ENCODE measurements at regions not wholly inside any gene's neighbourhood (a gene's known extent, or its start where the extent isn't known, plus 50 kb on each side); places are given as distances from the start of the nearest gene placed in this dataset.

GRCh38 chr13:58048670-58049069 lies 417.1 kb downstream of the PCDH17 start:
- DNase-seq (ENCODE audit: low spot score), result no peak

- DNase-seq (ENCODE audit: low spot score), result no peak
Observed at GRCh38 chr13:58051396-58051795, 419.9 kb downstream of the PCDH17 start.

GRCh38 chr13:58051807-58052375 lies 420.3 kb downstream of the PCDH17 start:
- DNase-seq (ENCODE audit: low spot score), result no peak

GRCh38 chr13:58056426-58056825 lies 424.9 kb downstream of the PCDH17 start:
- DNase-seq (ENCODE audit: low spot score), result peak; percentile 59

GRCh38 chr13:58059624-58060023 lies 428.1 kb downstream of the PCDH17 start:
- no peak for DNase-seq (ENCODE audit: low spot score)

- DNase-seq (ENCODE audit: low spot score), result no peak
Observed at GRCh38 chr13:58080806-58081205, 449.3 kb downstream of the PCDH17 start.

GRCh38 chr13:58081301-58081820 lies 449.8 kb downstream of the PCDH17 start:
- DNase-seq (ENCODE audit: low spot score), result no peak

GRCh38 chr13:58083064-58083463 lies 451.5 kb downstream of the PCDH17 start:
- no peak for DNase-seq (ENCODE audit: low spot score)

GRCh38 chr13:58085274-58085673 lies 453.7 kb downstream of the PCDH17 start:
- DNase-seq (ENCODE audit: low spot score), result no peak

GRCh38 chr13:58085819-58086218 lies 454.3 kb downstream of the PCDH17 start:
- no peak for DNase-seq (ENCODE audit: low spot score)

GRCh38 chr13:58087566-58087965 lies 456.0 kb downstream of the PCDH17 start:
- DNase-seq (ENCODE audit: low spot score), result peak; percentile 29

GRCh38 chr13:58093394-58093793 lies 461.9 kb downstream of the PCDH17 start:
- no peak for DNase-seq (ENCODE audit: low spot score)

- no peak for DNase-seq (ENCODE audit: low spot score)
Observed at GRCh38 chr13:58097831-58098230, 466.3 kb downstream of the PCDH17 start.

GRCh38 chr13:58119351-58119750 lies 487.8 kb downstream of the PCDH17 start:
- DNase-seq (ENCODE audit: low spot score), result no peak

GRCh38 chr13:58119804-58120203 lies 488.3 kb downstream of the PCDH17 start:
- DNase-seq (ENCODE audit: low spot score), result no peak

GRCh38 chr13:58126496-58126895 lies 495.0 kb downstream of the PCDH17 start:
- DNase-seq (ENCODE audit: low spot score), result no peak

- no peak for DNase-seq (ENCODE audit: low spot score)
Observed at GRCh38 chr13:58134012-58134411, 502.5 kb downstream of the PCDH17 start.

- DNase-seq (ENCODE audit: low spot score), result no peak
Observed at GRCh38 chr13:58134525-58134924, 503.0 kb downstream of the PCDH17 start.

- no peak for DNase-seq (ENCODE audit: low spot score)
Observed at GRCh38 chr13:58142952-58143351, 511.4 kb downstream of the PCDH17 start.

- DNase-seq (ENCODE audit: low spot score), result no peak
Observed at GRCh38 chr13:58144616-58145015, 513.1 kb downstream of the PCDH17 start.

GRCh38 chr13:58151452-58151851 lies 519.9 kb downstream of the PCDH17 start:
- no peak for DNase-seq (ENCODE audit: low spot score)

GRCh38 chr13:58160980-58161379 lies 529.4 kb downstream of the PCDH17 start:
- no peak for DNase-seq (ENCODE audit: low spot score)

GRCh38 chr13:58165617-58166016 lies 534.1 kb downstream of the PCDH17 start:
- no peak for DNase-seq (ENCODE audit: low spot score)

- no peak for DNase-seq (ENCODE audit: low spot score)
Observed at GRCh38 chr13:58181111-58181510, 549.6 kb downstream of the PCDH17 start.

Measured in HT-29 (cell line).